ENCODE measurements at regions not wholly inside any gene's neighbourhood (a gene's known extent, or its start where the extent isn't known, plus 50 kb on each side); places are given as distances from the start of the nearest gene placed in this dataset.
"Not testable (repeated sequence)": the region's sequence is repeated elsewhere in the genome, so short reads cannot be mapped to it uniquely, and the experiment has no call there.

DNA sequence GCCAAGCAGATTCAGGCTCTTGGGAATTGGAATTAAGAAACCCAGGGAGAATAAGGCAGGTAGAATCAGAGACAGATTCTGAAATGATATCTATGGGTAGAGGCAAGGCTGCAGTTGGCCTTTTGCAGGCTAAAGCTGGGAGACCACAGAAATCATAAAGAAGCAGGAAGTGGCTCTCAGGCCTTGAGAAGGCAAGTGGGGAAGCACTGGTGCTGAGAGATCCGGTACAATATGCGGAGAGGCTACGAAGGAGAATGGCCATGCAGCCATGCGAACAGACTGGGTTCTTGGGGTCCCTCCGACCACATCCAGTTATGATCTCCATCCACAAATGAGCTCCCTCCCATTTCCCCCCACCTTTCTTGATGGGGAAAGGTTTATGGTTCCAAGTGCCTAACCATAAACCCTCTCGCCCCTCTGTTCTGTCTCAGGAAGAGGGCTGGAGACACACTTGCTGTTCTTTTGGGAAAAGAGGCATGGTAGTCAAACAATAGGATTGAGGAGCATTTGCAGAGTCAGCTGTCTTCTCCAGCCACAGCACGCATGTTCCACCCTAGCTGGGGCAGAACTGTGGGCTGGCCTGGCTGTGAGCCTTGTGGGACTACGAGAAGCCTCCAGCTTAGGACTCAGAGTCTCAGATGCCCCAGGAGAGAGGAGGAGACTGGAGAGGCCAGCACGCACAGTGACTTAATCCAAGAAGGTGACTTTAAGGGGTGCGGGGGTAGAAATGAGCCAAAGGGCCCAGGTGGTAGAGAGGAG lies 99.6 kb downstream of the RPLP1 start:
- DNase-seq (ENCODE audit: low read depth in 4 of 4, low spot score in 3 of 4) = no peak

DNA sequence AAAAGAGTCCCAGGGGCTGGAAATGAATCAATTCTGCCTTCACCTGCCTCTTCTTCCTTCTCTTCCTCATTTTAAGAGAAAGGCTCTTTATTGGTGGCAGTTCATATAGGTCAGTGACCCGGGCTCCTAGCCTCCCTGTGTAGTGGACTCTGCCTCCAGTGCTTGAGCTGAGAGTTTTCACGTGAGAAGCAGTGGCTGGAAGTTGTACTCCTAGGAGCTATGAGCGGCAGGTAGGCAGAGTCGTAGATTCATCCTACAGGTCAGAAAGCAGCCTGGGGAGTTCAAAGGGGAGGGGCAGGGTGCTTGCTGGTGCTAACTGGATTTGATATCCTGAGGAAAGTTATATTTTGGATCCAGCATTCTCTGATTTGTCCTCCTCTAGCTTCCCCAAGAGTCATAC lies 101.1 kb downstream of the RPLP1 start:
- DNase-seq (ENCODE audit: low read depth in 4 of 4, low spot score in 3 of 4) = no peak

DNA sequence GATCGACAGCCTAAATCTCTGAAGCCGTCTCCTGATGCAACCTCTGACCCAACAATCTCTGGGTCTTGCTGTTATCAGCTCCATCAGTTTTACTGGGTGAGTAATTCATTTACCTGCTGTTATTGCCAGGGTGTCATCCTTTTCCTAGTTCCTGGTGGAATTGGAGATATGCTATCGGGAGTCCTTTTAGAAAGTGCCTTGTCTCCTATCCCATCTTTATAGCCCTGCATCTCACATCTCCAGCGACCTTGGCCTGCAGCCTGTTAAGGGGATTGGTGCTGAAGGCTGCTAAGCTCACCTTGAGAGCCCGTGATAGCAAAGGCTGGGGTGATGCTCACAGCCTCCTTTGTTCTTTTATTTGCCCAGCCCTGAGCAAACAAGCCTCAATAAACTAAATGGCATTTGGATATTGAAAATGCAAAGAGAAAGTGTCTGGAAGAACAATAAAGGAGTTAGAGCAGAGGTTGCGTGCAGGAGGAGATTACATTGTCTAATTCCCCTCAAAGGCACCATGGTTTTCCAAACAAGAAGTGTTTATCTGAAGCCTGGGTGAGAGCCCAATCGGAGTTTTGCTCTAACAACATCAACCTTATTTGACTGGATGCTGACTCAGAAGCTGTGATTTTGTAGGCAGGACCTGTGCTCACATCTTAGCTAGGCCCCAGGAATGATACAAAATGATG lies 101.8 kb downstream of the RPLP1 start:
- DNase-seq (ENCODE audit: low read depth in 4 of 4, low spot score in 3 of 4) = no peak

DNA sequence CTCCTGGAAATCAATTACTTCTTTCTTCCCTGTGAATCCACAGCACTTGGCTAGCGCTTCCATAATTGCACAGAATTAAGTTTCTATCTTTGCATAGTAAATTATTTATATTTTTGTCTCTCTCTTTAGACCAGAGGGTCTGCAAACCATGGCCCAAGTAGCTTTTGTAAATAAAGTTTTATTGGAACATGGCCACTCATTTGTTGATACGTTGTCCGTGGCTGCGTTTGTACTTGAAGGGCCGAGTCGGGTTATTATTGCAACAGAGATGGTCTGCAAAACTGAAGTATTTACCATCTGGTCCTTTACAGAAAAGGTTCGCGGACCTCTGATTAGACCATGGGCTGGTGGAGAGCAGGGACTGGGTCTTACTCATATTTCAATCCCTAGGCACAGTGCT lies 102.5 kb downstream of the RPLP1 start:
- no peak for DNase-seq (ENCODE audit: low read depth in 4 of 4, low spot score in 3 of 4)

DNA sequence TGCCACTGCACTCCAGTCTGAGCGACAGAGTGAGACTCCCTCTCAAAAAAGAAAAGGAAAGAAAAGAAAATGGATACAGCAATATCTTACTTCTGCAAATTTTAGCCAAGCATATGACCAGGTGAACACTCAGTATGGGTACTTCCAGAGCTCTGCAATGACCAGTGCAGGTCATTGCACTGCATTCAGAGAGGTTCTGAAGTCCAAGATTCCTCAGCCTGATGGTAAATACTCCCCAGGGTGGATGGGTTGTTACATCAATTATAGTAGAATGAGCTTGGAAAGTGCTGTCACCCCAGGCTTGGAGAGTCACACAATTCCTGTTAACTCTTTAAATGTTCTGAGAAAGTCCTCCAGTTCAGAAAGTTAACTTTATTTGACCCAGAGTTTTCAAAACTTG lies 103.7 kb downstream of the RPLP1 start:
- no peak for DNase-seq (ENCODE audit: low read depth in 4 of 4, low spot score in 3 of 4)

DNA sequence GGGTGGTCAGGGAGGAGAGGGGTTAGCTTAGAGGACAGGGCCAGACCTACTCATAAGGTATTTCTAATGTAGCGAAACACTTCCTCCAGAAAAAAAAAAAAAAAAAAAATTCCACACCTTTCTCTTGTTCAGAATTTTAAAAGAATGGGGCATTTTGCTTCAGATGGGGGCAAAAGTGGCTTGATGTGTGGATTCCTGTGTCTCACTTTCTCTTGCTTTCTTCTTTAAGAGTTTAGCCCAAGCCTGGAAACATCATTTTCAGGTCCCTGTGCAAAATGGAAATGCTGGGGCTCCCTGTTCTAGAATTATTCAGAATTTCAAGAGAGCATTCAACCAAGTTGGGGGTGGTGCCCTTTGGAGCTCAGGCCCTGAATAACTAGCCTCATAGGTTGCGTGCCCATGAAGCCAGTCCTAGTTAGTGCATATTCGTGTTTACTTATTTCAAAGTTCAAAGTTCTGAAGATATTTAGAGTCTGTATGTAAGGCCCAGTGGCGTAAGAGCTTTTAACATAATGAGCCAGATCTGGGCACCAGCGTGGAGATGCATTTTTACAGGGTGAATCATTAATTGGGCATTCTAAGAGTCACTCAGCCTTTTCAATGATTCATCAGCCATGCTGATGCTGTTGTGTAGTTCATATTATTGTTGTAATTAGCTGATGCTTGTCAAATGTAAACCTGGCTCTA lies 104.5 kb downstream of the RPLP1 start:
- peak in 2 of 4 donors; percentile 53 to 66 for DNase-seq (ENCODE audit: low read depth in 4 of 4, low spot score in 3 of 4)

DNA sequence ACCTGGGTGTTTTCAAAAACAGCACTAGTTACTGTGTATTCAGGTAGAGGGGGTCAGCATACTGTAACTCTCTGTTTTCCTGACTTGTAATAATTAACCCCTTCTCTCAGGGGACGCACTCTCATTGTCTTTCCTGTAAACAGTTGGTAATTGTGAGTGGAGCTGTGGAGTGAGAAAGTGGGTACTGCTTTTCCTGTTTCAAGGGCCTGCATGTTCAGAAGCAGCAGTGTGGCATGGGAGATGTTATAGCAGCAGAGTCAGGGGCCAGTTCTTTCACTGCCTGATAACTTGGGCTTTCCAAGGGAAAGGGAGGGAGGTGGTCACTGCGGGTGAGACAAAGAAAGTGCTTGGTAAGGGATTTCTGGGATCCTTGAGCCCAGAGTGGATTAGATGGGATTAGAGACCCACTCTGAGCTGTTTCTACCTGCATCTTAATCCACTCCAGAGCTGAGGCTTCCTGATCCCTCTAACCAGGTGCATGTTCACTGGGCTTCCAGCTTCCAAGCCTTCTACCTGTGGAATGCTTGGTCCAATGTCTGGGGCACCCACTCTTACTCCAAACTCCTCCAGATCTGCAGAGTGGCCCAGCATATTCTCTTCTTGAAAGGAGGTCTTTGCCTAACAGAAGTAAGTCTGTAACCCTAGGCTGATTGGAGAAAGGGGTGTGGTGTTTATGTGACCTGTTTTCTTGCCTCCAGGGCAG lies 105.2 kb downstream of the RPLP1 start:
- DNase-seq (ENCODE audit: low read depth in 4 of 4, low spot score in 3 of 4) = no peak

DNA sequence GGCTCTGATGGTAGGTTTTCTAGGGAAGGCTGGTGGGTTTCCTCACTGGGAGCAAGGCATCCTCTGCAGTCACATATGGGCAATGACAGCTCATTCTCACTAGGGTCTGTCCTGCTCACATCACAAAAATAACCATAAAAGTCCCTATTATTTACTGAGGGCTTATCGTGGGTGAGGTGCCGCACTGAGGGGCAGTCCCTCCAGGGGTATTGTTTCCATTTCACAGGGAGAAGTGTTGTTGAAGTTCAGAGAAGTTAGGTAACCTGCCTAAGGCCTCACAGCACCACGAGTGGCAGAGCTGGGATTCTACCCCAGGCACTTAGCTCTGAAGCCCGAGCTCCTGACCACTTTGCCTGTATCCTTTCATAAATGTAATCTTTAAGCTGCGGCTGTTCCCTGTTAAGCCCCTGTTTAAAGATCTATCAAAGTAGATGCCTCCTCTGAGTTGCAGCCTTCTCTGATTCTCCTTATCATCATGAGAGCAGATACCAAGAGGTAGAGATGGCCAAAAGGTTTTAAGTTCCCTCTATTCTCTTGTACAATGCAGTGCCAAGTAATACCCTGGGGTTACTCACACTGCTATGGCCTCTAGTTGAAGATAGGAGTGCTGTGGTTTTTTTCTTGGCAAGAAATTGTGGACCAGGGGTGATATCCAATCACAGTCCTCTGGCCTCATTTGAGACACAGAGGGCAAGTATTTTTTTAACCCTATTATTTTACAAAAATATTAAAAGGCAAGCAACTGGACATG lies 107.0 kb downstream of the RPLP1 start:
- DNase-seq (ENCODE audit: low read depth in 4 of 4, low spot score in 3 of 4) = no peak

DNA sequence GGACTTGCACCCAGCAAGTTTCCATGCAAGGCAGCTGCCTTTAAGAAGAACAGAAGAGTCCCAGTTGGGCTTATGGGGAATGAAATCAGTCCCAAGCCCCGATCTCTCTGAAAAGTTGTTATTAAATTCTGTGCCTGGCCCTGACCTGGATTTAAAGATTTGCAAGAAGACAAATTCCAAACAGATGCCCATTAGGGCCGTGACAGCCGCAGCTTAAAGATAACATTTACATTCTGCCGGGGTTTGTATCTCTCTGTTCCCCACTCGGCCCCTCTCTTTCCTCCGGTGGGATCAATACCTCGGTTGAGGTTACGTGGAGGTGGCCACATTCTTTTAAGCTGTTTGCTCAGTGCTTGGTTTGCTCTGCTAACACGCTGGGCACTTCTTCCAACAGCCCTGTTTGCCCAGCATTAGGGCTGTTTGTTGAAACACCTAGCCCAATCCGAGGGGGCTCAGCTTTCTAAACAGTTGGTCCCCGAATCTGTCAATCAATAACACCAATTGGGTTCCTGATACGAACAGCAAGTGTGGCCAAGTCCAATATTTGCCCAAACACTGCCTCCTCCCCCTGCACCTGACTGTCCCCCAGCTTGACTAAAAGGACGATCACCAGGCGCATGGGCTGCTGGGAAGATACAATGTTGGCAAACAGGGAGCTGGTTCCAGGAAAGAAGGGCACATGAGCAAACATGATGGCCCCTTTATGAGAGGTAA lies 108.6 kb downstream of the RPLP1 start:
- no peak for DNase-seq (ENCODE audit: low read depth in 4 of 4, low spot score in 3 of 4)

DNA sequence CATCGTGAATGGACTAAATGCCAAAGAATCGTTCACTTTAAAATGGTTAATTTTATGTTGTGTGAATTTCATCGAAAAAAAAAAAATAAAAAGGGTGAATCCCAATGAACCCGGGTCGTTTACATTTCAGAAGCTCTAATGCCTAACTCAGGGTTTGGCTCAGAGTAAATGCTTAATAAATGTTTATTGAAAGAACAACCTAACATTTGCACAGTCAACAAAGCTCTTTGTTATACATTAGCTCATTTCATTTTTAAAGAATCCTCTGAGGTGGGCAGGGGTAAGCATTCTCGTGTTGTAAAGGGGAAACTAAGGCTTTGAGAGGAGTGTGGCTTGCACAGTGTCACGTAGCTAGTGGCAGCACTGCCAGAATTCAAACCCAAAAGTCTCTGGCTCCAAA lies 109.5 kb downstream of the RPLP1 start:
- no peak for DNase-seq (ENCODE audit: low read depth in 4 of 4, low spot score in 3 of 4)

DNA sequence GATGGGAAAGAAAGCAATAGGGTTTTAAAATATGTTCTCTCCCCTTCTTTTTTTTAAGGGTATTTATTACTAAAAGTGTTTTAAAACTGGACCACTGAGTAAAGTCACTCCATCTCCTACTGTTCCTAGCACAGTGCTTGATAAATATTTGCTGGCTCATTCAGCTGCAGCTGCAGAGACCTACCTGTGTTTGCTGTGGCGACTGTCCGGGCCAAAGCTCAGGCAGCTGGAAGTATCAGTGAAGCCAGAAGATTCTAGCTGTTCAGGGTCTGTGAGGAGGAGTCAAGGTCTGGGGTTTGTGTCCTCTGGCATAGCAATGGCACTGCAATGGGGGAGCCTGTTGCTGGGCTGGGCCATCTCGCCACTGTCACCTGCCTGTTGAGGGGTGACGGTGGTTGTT lies 109.9 kb downstream of the RPLP1 start:
- no peak for DNase-seq (ENCODE audit: low read depth in 4 of 4, low spot score in 3 of 4)

DNA sequence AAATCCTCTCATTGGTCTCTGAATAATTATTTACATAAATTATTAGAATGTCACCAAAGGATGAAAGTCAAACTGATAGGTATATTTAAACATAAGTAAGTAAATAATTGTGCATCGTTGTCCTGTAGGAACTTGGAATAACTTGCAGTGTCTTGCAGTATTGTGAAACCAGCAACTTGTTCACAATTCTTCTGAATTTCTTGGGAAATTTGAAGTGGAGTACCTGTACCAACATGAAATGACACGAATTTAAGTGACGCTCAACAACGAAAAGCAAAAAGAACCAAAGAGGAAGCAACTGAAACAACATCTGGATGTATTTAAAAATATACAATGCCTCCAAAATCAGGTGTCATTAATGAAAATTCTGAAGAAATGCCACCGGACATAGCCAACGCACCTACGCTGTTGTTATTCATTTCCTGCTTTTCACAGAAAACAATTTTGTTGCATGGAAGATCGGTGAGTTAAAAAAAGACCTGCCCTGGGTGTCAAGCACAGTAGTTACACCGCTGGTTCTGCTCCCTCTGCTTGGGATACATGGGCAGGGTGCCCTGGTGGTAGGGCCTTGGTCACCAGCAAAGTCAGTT lies 112.5 kb downstream of the RPLP1 start:
- no peak for DNase-seq (ENCODE audit: low read depth in 4 of 4, low spot score in 3 of 4)

DNA sequence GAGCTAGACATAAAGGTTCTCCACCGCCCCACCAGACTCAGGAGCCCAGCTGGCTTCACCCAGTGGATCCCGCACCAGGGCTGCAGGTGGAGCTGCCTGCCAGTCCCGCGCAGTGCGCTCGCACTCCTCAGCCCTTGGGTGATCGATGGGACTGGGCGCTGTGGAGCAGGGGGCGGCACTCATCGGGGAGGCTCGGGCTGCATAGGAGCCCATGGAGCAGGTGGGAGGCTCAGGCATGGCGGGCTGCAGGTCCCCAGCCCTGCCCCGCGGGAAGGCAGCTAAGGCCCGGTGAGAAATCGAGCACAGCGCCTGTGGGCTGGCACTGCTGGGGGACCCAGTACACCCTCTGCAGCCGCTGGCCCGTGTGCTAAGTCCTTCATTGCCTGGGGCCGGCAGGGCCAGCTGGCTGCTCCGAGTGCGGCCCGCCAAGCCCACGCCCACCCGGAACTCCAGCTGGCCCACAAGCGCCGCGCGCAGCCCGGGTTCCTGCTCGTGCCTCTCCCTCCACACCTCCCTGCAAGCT lies 114.7 kb downstream of the RPLP1 start:
- not testable (repeated sequence) for DNase-seq (ENCODE audit: low read depth in 4 of 4, low spot score in 3 of 4)

DNA sequence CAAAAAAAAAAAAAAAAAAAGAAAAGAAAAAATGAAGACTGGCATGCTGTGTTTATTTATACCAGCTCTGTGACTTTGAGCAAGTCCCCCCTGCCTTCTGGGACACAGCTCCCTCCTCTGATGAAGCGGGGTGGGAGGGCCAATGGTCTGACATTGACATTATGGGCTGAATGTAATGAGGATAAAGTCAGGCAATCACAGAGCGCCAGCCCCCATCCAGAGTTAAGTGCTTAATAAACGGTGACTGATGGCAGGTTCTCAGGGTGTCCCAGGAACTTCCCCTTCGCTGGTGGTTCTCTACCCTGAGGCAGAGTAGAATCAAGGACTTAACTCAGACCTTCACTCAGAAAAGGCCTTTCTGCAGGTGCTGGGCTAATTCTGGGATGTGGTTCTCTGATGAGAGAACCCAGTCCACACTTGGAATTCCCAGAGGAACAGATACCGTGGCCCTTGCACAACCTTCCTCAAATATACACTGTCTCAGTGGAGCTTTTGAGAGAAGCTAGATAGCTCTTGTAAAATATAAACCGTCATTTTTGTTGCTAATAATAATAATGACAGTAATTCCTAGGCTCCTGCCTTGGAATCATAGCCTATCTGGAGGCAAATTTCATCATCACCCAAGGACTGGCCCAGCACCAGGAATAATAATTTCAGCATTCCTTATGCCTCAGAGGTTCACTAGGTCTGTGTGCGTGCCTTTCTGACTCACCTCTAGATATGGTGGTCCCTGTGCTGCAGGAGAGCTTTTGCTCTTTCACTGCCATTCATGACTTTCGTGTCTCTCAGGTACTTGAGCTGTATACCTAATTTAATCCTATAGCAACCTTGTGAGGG lies 115.8 kb downstream of the RPLP1 start:
- no peak for DNase-seq (ENCODE audit: low read depth in 4 of 4, low spot score in 3 of 4)

DNA sequence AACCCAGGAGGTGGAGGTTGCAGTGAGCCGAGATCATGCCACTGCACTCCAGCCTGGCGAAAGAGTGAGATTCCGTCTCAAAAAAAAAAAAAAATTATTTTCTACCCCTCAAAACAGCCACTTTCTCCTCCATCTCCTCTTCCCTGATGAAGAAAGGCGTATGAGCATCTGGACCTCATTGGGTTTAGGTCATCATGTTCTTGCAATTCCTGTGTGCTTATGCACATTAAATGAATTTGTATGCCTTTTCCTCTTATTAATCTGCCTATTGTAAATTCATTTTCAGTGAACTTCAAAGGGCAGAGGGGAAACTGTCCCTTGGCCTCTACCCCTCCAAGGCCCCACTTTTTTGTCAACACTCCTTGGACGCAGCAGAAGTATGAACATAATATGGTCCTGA lies 117.8 kb downstream of the RPLP1 start:
- no peak for DNase-seq (ENCODE audit: low read depth in 4 of 4, low spot score in 3 of 4)

DNA sequence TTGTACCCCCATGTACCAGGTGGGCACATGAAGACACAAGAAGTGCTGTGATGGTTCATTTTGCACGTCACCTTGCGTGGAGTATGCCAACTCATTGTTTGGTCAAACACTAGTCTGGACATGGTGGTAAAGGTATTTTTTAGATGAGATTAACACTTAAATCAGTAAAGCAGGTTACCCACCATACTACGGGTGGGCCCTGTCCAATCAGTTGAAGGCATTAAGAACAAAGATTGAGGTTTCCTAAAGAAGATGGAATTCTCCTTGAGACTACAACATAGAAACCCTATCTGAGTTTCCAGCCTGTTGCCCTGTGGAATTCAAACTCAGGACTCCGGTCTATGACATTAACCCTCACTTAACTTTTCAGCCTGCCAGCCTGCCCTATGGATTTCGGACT lies 118.4 kb downstream of the RPLP1 start:
- DNase-seq (ENCODE audit: low read depth in 4 of 4, low spot score in 3 of 4) = no peak

DNA sequence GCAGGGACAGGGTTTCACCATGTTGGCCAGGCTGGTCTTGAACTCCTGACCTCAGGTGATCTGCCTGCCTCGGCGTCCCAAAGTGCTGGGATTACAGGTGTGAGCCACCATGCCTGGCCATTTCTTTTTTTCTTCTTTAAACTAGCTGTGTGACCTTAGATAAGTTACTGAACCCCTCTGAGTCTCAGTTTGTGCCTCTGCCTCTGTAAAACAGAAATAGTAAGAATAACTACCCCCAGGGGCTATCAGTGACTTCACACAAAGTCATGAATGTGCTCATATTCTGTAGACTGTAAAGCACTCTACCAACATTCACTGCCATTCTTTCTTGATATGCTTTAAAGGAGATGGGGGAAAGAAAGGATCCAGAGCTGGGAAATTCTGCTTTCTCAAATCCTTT lies 120.7 kb downstream of the RPLP1 start:
- not testable (repeated sequence) for DNase-seq (ENCODE audit: low read depth in 4 of 4, low spot score in 3 of 4)

DNA sequence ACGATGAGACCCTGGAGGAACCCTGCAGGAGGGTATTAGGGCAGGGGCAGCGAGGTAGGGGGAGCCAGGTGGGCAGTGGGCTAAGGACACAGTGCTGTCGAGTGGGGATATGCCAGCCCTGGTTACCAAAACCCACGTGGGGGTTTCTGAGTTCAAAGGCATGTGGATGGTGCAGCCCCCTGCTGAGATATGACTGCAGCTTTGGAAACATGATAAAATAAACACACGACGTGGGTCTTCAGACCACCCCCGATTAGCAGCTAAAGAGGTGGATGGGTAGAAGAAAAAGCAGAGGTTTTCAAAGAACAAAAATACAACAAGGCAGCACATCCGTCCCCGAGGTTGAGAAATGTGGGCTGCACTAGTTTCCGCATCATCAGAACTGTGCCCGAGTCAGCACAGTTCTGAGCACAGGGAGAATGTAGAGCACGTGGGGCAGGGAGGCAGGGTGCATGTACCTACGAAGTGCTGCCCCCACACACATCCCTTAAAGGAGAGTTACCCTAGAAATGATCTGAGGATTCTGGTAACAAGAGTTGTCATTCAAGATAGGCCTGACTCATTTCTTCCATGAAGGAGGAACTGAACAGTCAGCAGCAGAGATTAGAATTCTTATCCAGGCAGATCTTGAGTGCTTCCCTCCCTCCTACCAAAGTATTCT lies 121.3 kb downstream of the RPLP1 start:
- DNase-seq (ENCODE audit: low read depth in 4 of 4, low spot score in 3 of 4) = no peak

All from right renal pelvis (tissue), 4 donors.